HUDEP-2 (cell line): ENCODE measurements at regions not wholly inside any gene's neighbourhood (a gene's known extent, or its start where the extent isn't known, plus 50 kb on each side); places are given as distances from the start of the nearest gene placed in this dataset.
A peak's percentile ranks its signal among the peaks of the same experiment; 100 is the strongest.
"Not testable (repeated sequence)": the region's sequence is repeated elsewhere in the genome, so short reads cannot be mapped to it uniquely, and the experiment has no call there.

Source experiments
- DNase-seq, 76 experiments: peaks; one replicate each; lab custom pipeline; 2025; ENCODE audit not compliant: unreplicated experiment in 76 of 76; lab: John Stamatoyannopoulos, UW

DNA sequence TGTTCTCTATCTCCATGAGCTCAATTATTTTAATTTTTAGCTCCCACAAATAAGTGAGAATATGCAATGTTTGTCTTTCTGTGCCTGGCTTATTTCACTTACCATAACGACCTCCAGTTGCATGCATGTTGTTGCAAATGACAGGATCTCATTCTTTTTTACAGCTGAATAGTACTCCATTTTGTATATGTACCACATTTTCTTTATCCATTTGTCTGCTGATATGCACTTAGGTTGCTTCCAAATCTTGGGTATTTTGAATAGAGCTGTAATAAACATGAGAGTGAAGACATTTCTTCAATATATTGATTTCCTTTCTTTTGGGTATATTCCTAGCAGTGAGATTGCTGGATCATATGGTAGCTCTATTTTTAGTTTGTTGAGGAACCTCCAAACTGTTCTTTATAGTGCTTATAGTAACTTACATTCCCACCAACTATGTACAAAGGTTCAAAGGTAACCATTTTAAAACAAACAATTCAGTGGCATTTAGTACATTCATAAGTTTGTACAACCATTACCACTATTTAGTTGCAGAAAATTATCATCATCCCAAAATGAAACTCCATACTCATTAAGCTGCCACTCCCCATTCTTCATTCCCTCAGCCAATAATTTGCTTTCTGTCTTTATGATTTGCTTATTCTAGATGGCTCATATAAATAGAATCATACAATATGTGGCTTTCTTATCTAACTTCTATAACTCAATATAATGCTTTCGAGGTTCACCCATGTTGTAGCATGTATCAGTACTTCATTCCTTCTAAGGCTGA lies 255.9 kb upstream of the NFIA start:
- no peak for DNase-seq

- peak in 1 of 76 experiments; percentile 1 for DNase-seq
Measured at GRCh38 chr1:60825593-60825992, 256.8 kb upstream of the NFIA start.

DNA sequence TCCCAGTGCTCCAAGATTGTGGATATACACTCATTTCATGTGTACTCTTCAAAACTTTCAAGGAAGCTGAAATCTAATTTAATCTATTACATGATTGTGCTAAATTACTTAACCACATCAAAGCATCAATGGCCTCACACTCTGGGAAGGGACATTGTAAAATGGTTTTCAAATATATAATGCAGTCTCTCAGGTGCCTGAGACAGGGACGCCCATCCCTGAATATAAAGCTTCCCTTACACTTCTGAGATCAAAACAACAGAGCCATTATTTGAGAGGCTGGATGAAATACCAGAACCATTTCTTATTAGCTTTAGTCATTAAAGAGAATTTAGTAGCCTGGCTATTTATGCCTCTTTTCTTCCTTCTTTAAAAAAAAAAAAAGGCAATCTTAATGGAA lies 259.2 kb upstream of the NFIA start:
- DNase-seq, result no peak

- no peak for DNase-seq
Measured at GRCh38 chr1:60822252-60822651, 260.1 kb upstream of the NFIA start.

DNA sequence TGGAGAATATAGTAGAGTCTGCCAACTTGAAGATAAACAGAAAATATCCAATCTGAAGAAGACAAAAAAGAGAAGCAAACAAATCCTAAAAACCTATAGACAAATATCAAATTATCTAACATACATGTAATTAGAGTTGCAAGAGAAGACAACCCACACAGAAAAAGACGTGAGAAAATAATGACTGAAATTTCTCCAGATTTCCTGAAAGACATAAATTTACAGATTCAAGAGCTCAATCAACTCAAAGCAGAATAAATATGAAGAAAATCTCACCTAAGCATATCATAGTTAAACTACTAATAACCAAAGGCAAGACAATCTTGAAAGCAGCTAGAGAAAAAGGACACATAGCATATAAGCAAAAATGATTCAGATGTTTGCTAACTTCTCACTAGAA lies 261.2 kb upstream of the NFIA start:
- DNase-seq, result no peak

DNA sequence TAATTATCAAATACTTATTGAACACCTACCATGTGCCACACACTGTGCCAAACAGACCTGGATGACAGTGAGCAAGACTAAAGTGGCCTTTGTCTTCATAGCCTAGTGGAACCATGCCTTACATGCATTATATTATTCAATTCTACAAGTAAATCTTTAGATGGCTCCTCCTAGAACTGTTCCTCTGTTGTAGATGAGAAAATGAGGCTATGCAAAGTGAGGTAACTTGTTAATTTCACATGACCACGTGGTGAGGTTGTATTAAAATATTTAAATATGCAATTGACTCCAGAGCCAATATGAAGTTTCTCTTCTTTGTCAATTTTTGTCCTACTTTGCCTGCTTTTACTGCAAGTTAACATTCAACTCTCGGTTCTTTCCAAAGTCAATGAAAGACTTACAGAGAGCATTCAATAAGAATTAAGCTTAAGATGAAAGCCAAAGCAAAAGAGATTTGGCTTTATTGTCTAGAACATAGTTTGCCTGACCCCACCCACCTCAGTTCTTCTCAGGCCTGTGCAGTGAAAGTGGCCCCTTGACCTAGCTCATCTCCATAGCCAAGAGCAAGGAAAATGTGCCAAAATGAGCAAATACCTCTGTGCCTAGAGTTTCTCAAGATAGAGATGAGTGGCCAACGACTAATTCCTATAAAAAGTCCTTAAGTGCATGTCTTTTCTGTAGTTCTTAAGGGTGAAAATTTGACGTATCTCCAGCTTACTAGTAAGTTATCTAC lies 263.2 kb upstream of the NFIA start:
- no peak for DNase-seq

DNA sequence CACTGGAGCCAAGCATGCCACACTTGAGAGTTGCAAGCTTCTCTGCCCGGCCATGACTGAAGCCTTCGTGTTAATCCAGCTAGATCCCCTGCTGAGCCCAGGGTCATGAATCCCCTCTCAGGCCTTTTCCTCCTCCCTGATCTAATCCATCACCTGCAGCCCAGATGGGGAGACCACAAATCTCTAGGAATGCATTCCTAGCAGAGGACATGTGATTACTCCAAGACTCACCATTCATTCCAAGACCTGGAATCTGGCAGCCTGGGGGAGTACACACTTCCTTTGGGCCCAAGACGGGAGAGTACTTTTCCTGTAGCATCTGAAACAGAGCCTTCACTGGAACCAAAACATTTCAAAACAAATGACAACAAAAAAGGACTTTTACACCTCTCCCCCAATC lies 269.3 kb upstream of the NFIA start:
- DNase-seq, result no peak

- no peak for DNase-seq
Measured at GRCh38 chr1:60809204-60809980, 273.0 kb upstream of the NFIA start.

- DNase-seq, result no peak
Measured at GRCh38 chr1:60808676-60809075, 273.7 kb upstream of the NFIA start.

DNA sequence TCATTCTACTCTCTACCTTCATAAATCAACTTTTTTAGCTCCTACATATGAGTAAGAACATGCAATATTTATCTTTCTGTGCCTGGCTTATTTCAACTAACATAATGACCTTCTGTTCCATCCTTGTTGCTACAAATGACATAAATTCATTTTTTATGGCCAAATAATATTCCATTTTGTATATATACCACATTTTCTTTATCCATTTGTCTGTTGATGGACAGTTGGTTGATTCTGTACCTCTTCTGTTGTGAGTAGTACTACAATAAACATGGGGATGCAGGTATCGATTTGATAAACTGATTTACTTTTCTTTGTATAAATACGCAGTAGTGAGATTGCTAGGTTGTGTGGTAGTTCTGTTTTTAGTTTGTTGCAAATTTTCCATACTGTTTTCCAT lies 279.5 kb upstream of the NFIA start:
- DNase-seq, result no peak

- no peak for DNase-seq
Measured at GRCh38 chr1:60797351-60797750, 285.0 kb upstream of the NFIA start.

DNA sequence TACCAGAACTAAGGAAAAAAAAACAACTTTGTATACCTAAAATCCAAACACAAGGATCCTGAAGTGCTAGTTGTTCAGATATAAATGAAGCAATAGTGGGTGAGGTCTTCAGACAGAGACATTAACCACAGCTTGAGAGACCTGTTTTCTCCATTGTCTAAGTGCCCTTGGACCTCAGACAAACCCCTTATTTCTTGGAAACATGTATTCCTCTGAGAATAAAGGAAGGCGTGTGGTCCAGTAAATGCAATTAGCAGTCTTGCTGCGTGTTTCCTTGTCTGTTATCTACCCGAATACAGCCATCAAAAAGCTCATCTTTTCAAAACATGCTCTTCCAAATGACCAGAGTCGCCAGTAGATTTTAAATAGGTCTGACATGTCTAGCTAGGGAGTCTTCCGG lies 291.1 kb upstream of the NFIA start:
- no peak for DNase-seq

GRCh38 chr1:60773099-60773498 lies 309.3 kb upstream of the NFIA start:
- not testable (repeated sequence) for DNase-seq

DNA sequence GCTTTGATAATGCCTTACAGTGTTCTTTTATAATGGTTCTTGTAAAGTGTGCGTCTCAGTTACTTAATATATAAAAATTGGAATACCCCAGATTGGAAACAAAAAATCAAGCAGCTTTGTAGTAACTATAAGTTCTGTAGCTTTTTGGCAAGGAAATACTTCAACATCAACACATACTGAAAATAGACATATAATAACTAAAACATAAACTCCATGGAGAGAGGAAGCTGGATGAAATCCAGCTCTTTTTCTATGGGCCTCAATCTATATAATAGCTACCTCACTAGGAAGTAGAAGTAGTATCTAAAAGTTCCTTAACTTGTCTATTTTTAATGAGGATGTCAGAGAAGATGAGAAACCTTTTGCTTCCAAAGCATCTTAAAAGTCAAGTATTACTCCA lies 313.3 kb upstream of the NFIA start:
- no peak for DNase-seq

DNA sequence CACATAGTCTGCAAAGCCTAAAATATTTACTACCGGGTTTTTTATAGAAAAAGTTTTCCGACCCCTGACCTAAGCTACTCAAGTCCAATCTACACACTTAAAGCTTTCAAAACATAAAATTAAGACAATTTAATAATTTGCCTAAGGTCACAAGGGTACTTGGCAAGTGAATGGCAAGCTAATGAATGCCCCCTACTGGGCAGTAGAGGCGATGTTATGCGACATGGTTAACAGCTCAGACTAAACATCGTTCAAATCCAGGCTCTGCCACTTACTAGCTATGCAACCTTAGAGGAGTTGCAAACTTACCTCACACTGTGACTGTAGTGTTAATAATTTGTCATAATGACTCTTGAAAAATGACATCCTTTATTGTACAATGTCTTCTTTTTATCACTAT lies 317.2 kb upstream of the NFIA start:
- peak in 13 of 76 experiments; percentile 0 to 36 (median 10) for DNase-seq

DNA sequence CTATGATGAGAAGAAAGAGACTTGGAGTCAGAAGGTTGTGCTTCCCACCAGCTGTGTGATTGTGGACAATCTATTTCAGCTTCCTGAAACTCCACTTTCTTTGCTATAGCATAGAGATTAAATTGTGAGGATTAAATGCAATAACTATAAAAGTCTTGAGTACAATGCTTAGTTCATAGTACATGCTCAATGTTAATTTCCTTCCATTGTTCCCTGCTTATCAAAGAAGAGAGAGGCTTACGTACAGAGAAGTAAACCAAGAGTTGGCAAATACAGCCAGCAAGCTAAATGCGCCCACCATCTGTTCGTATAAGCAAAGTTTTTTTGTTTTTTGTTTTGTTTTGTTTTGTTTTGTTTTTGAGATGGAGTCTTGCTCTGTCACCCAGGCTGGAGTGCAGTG lies 317.9 kb upstream of the NFIA start:
- DNase-seq, result no peak

GRCh38 chr1:60763741-60764140 lies 318.6 kb upstream of the NFIA start:
- DNase-seq, result no peak

GRCh38 chr1:60762911-60763310 lies 319.4 kb upstream of the NFIA start:
- no peak for DNase-seq

GRCh38 chr1:60762176-60762575 lies 320.2 kb upstream of the NFIA start:
- DNase-seq, result no peak

GRCh38 chr1:60759291-60759690 lies 323.1 kb upstream of the NFIA start:
- DNase-seq, result no peak

- DNase-seq, result no peak
Measured at GRCh38 chr1:60757485-60757884, 324.9 kb upstream of the NFIA start.
